ENCODE measurements at regions not wholly inside any gene's neighbourhood (a gene's known extent, or its start where the extent isn't known, plus 50 kb on each side); places are given as distances from the start of the nearest gene placed in this dataset.
"Not testable (repeated sequence)": the region's sequence is repeated elsewhere in the genome, so short reads cannot be mapped to it uniquely, and the experiment has no call there.

- Histone ChIP-seq H3K9me3 (ENCODE audit: low read depth, low read length) (no peaks in the 10 kb centered on the region), H3K27ac (no peak overlapping the region), H3K36me3 (ENCODE audit: insufficient read depth, low read length) (no peaks in the 10 kb centered on the region), H3K4me3 (no peak overlapping the region), H3K9ac (ENCODE audit: insufficient read length) (no peak overlapping the region)
- DNase-seq (ENCODE audit: low read depth, low spot score), result no peak
- no peak for TF ChIP-seq EZH2 (IDR thresholded peaks at IDR 0.05)
- no peak for TF ChIP-seq POLR2AphosphoS5 (IDR thresholded peaks at IDR 0.05; ENCODE audit: borderline replicate concordance, low read depth, low read length)
- TF ChIP-seq FOXP2 (optimal IDR thresholded peaks at IDR 0.05; ENCODE audit: control extremely low read depth, extremely low read length, insufficient read depth), result no peak
These were observed 849.7 kb downstream of the TBL1XR1 start for GRCh38 chr3:176347424-176348146.

GRCh38 chr3:176341963-176342362, 855.3 kb downstream of the TBL1XR1 start:
- Histone ChIP-seq H3K9me3 (ENCODE audit: low read depth, low read length) (no peaks in the 10 kb centered on the region), H3K27ac (no peak overlapping the region), H3K4me3 (no peak overlapping the region), H3K36me3 (ENCODE audit: insufficient read depth, low read length) (no peaks in the 10 kb centered on the region), H3K9ac (ENCODE audit: insufficient read length) (no peak overlapping the region)
- no peak for TF ChIP-seq POLR2AphosphoS5 (IDR thresholded peaks at IDR 0.05; ENCODE audit: borderline replicate concordance, low read depth, low read length)
- TF ChIP-seq EZH2 (IDR thresholded peaks at IDR 0.05), result no peak
- DNase-seq (ENCODE audit: low read depth, low spot score), result no peak

- Histone ChIP-seq H3K4me3 (no peak overlapping the region), H3K9me3 (ENCODE audit: low read depth, low read length) (no peaks in the 10 kb centered on the region), H3K36me3 (ENCODE audit: insufficient read depth, low read length) (no peaks in the 10 kb centered on the region), H3K27ac (no peak overlapping the region), H3K9ac (ENCODE audit: insufficient read length) (no peak overlapping the region)
- DNase-seq (ENCODE audit: low read depth, low spot score), result no peak
- no peak for TF ChIP-seq EZH2 (IDR thresholded peaks at IDR 0.05)
- TF ChIP-seq POLR2AphosphoS5 (IDR thresholded peaks at IDR 0.05; ENCODE audit: borderline replicate concordance, low read depth, low read length), result no peak
- TF ChIP-seq FOXP2 (optimal IDR thresholded peaks at IDR 0.05; ENCODE audit: control extremely low read depth, extremely low read length, insufficient read depth), result no peak
These were observed 868.6 kb downstream of the TBL1XR1 start for GRCh38 chr3:176328666-176329065.

GRCh38 chr3:176328198-176328597, 869.1 kb downstream of the TBL1XR1 start:
- H3K4me3 ChIP-seq, result no peak overlapping the region
- no peak for TF ChIP-seq EZH2 (IDR thresholded peaks at IDR 0.05)
- no peak for TF ChIP-seq POLR2AphosphoS5 (IDR thresholded peaks at IDR 0.05; ENCODE audit: borderline replicate concordance, low read depth, low read length)
- no peak for TF ChIP-seq FOXP2 (optimal IDR thresholded peaks at IDR 0.05; ENCODE audit: control extremely low read depth, extremely low read length, insufficient read depth)
- no peak overlapping the region for H3K9ac ChIP-seq (ENCODE audit: insufficient read length)
- no peak for DNase-seq (ENCODE audit: low read depth, low spot score)
- no peaks in the 10 kb centered on the region for H3K36me3 ChIP-seq (ENCODE audit: insufficient read depth, low read length)
- no peak overlapping the region for H3K27ac ChIP-seq
- H3K9me3 ChIP-seq (ENCODE audit: low read depth, low read length), result no peaks in the 10 kb centered on the region

GRCh38 chr3:176326894-176327490, 870.3 kb downstream of the TBL1XR1 start:
- not testable (repeated sequence) for H3K9me3 ChIP-seq (ENCODE audit: low read depth, low read length); H3K36me3 ChIP-seq (ENCODE audit: insufficient read depth, low read length); H3K27ac ChIP-seq; H3K4me3 ChIP-seq; H3K9ac ChIP-seq (ENCODE audit: insufficient read length); DNase-seq (ENCODE audit: low read depth, low spot score)

- H3K36me3 ChIP-seq (ENCODE audit: insufficient read depth, low read length); H3K9me3 ChIP-seq (ENCODE audit: low read depth, low read length); H3K4me3 ChIP-seq; DNase-seq (ENCODE audit: low read depth, low spot score); H3K9ac ChIP-seq (ENCODE audit: insufficient read length); H3K27ac ChIP-seq: not testable (repeated sequence)
These were observed 875.8 kb downstream of the TBL1XR1 start for GRCh38 chr3:176321532-176321931.

- DNase-seq (ENCODE audit: low read depth, low spot score), result no peak
- Histone ChIP-seq H3K27ac (no peak overlapping the region), H3K9me3 (ENCODE audit: low read depth, low read length) (no peaks in the 10 kb centered on the region), H3K9ac (ENCODE audit: insufficient read length) (no peak overlapping the region), H3K36me3 (ENCODE audit: insufficient read depth, low read length) (no peaks in the 10 kb centered on the region), H3K4me3 (no peak overlapping the region)
- TF ChIP-seq POLR2AphosphoS5 (IDR thresholded peaks at IDR 0.05; ENCODE audit: borderline replicate concordance, low read depth, low read length) (no peak), EZH2 (IDR thresholded peaks at IDR 0.05) (no peak), FOXP2 (optimal IDR thresholded peaks at IDR 0.05; ENCODE audit: control extremely low read depth, extremely low read length, insufficient read depth) (no peak)
These were observed 876.2 kb downstream of the TBL1XR1 start for GRCh38 chr3:176321099-176321498.

- H3K9ac ChIP-seq (ENCODE audit: insufficient read length), result no peak overlapping the region
- H3K4me3 ChIP-seq, result no peak overlapping the region
- H3K27ac ChIP-seq, result no peak overlapping the region
- no peaks in the 10 kb centered on the region for H3K36me3 ChIP-seq (ENCODE audit: insufficient read depth, low read length)
- no peak for DNase-seq (ENCODE audit: low read depth, low spot score)
- no peak for TF ChIP-seq POLR2AphosphoS5 (IDR thresholded peaks at IDR 0.05; ENCODE audit: borderline replicate concordance, low read depth, low read length)
- no peak for TF ChIP-seq FOXP2 (optimal IDR thresholded peaks at IDR 0.05; ENCODE audit: control extremely low read depth, extremely low read length, insufficient read depth)
- TF ChIP-seq EZH2 (IDR thresholded peaks at IDR 0.05), result no peak
- no peaks in the 10 kb centered on the region for H3K9me3 ChIP-seq (ENCODE audit: low read depth, low read length)
These were observed 883.9 kb downstream of the TBL1XR1 start for GRCh38 chr3:176313426-176313825.

GRCh38 chr3:176310641-176311040, 886.6 kb downstream of the TBL1XR1 start:
- H3K9ac ChIP-seq (ENCODE audit: insufficient read length), result no peak overlapping the region
- H3K4me3 ChIP-seq, result no peak overlapping the region
- H3K9me3 ChIP-seq (ENCODE audit: low read depth, low read length), result no peaks in the 10 kb centered on the region
- TF ChIP-seq EZH2 (IDR thresholded peaks at IDR 0.05) (no peak), POLR2AphosphoS5 (IDR thresholded peaks at IDR 0.05; ENCODE audit: borderline replicate concordance, low read depth, low read length) (no peak), FOXP2 (optimal IDR thresholded peaks at IDR 0.05; ENCODE audit: control extremely low read depth, extremely low read length, insufficient read depth) (no peak)
- H3K36me3 ChIP-seq (ENCODE audit: insufficient read depth, low read length), result no peaks in the 10 kb centered on the region
- no peak overlapping the region for H3K27ac ChIP-seq
- DNase-seq (ENCODE audit: low read depth, low spot score), result no peak
